IgD-negative memory B cell (primary cell): ENCODE measurements at regions not wholly inside any gene's neighbourhood (a gene's known extent, or its start where the extent isn't known, plus 50 kb on each side); places are given as distances from the start of the nearest gene placed in this dataset.

Source experiments
- H3K27ac Mint-ChIP-seq, 3 donors: one replicate each; pipeline ENCODE4 v1.8.0; 2020 to 2022; ENCODE audit warnings: mild to moderate bottlenecking in 3 of 3, mixed read lengths in 3 of 3, moderate library complexity in 1 of 3
- H3K27me3 Mint-ChIP-seq: one replicate; pipeline ENCODE4 v1.8.0; 2021; ENCODE audit warnings: mixed read lengths
- H3K36me3 Mint-ChIP-seq: one replicate; pipeline ENCODE4 v1.8.0; 2020; ENCODE audit warnings: mild to moderate bottlenecking, mixed read lengths
- H3K4me1 Mint-ChIP-seq, 3 donors: one replicate each; pipeline ENCODE4 v1.8.0; 2020 to 2022; ENCODE audit warnings: mixed read lengths in 3 of 3, mild to moderate bottlenecking in 1 of 3
- H3K4me3 Mint-ChIP-seq, 4 donors: one replicate each; pipeline ENCODE4 v1.8.0; 2020 to 2022; ENCODE audit warnings: mild to moderate bottlenecking in 4 of 4, mixed read lengths in 4 of 4, moderate library complexity in 3 of 4
- H3K9me3 Mint-ChIP-seq, 3 donors: one replicate each; pipeline ENCODE4 v1.8.0; 2020 to 2021; ENCODE audit warnings: mixed read lengths in 3 of 3, mild to moderate bottlenecking in 1 of 3

DNA sequence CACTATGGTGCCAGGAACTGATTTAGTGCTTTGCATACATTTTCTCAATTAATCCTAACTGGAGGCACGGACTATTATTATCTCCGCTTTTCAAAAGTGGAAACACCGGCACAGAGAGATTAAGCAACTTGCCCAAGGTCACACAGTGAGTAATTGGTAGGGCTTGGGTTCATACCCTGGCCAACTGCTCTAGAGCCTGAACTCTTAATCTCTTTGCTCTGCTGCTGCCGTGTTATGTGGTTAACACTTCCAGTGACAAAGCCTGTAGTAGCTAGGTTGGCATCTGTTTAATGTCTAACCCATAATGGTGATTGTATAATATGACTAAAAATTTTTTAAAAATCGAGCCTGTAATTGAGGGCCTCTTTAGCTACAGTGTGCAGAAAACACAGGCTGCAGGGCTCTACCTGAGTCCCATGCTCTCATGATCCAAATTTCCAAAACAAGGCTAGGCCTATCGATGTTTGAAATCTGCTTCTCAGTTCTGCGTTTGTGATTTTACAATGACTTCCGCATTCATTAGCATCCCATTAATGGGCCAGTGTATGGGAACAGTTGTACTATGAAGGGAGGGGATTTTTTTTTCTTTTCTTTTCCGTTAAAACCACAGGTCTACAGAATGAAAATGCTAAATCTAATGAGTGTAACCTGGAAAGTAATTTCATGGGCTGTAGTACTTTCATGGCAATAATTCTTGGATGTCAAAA, 219.3 kb upstream of the JADE1 start:
- Mint-ChIP-seq H3K27ac (no peak overlapping the region), H3K4me1 (no peaks in the 10 kb centered on the region), H3K4me3 (no peak overlapping the region), H3K9me3 (peaks cover 0 to 8% (median 5%) of the 10 kb centered on the region in 3 donors), H3K27me3 (peaks cover 2% of the 10 kb centered on the region), H3K36me3 (no peaks in the 10 kb centered on the region)

DNA sequence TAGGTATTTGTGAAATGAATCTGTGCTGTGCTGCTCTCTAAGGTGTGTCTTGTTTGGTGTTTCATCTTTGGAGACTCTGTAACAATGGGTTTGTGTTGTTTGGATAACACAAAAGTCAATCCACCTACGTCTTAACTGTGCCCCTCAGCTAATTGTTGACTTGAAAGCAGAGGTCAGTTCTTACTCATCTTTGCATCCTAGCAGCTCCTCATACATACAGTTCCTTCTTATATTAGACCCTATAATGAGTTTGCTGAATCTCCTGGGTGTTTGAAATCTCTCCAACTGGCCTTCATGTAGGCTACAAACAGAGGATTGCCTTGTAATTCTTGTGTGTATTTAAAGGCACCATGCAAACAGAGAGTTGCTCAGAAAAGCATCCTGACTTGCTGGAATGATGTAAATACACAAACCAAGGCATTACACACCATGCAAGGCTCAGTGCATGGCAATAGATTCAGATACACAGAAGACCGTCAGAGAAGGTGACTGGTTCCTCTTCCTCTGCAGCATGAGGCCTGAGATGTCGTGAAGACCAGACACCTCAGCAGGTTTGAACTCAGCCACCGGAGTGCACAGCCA, 220.0 kb upstream of the JADE1 start:
- no peak overlapping the region for H3K27ac Mint-ChIP-seq
- no peaks in the 10 kb centered on the region for H3K36me3 Mint-ChIP-seq
- peaks cover 2% of the 10 kb centered on the region for H3K27me3 Mint-ChIP-seq
- no peak overlapping the region for H3K4me3 Mint-ChIP-seq
- no peaks in the 10 kb centered on the region for H3K4me1 Mint-ChIP-seq
- H3K9me3 Mint-ChIP-seq, result peaks cover 0 to 7% (median 4%) of the 10 kb centered on the region in 3 donors

DNA sequence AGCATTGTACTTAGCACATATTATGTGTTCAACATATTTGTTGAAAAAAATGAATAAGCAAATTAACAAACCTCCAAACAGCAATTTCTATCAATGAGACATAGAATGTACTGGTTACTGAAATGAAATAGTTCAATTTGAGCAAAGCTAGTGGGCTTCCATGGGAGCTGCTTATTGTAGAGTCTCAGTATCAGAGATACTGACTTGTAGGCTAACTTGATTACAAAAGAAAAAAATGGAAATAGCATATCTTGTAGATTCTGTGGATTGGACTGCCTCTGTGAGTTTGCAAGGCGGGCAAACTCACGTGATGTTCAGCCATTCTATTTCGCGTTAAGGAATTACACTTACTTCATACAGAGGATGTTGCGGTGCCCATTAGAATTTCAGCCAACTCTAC, 222.1 kb upstream of the JADE1 start:
- Mint-ChIP-seq H3K27ac (no peak overlapping the region), H3K9me3 (no peaks in the 10 kb centered on the region), H3K4me1 (no peaks in the 10 kb centered on the region), H3K36me3 (no peaks in the 10 kb centered on the region), H3K27me3 (peaks cover 2% of the 10 kb centered on the region), H3K4me3 (no peak overlapping the region)

DNA sequence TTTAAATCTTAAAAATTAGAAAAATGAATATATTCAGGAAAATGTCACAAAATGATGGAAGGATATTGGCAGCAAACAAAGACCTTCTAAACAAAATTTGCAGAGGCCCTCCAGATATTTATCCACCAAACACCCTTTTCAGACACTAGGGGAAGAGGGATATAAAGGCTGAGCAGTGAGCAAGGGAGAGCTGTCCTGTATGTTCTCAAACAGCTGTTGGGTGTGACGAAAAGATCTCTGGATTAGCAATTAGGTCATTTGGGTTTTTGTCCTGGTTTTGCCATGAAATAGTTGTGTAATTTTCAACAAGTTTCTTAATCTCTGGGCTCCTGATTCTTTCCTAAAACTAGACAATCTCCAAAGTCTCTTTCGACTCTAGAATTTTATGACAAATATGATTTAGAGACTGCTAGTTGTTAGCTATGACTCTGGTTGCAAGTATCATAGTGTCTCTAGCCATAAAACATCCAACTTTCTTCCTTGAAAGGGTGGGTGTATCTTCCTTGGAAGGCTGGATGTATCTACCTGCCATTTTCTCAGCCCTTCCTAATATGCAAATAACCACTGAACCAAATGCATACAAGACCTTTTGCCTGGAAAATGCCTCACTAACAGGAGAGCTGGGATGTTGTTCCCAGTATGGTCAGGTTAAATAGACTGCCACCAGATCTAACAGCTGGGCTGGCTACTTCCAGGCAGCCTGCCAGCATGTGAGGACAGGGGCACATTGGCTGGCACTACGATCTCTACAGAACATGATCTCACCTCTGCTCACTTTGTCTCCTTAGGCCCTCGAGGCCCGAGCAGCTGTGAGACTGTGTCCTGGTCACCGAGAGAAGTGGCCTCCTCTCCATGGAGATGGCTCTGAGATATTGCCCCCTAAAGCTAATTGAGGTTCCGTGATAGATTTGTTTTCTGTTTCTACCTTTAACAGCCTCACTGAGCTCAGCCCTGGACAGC, 225.5 kb upstream of the JADE1 start:
- Mint-ChIP-seq H3K27me3 (peaks cover 2% of the 10 kb centered on the region), H3K4me3 (no peak overlapping the region), H3K9me3 (no peaks in the 10 kb centered on the region), H3K27ac (no peak overlapping the region), H3K36me3 (no peaks in the 10 kb centered on the region), H3K4me1 (no peaks in the 10 kb centered on the region)

DNA sequence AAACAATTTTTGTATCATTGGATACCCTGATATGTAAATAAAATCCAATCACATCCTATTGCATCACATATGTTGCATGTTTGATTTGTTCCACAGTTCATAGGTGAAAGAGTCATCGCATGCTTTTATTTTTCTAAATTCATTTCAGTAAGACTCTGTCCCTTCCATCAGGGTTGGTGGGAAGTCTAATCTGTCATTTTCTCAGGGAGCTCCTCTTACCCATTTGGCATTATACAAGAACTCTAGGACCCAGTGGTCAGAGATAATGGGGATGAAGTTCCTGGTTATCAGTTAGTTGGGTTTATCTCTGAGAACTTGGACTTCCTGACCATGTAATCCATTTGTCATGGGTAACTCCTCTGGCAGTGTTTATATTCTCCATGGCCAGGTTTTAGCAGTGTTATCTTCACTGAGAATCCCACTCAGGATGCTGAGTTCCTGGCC, 227.1 kb upstream of the JADE1 start:
- Mint-ChIP-seq H3K27me3 (peaks cover 2% of the 10 kb centered on the region), H3K36me3 (no peaks in the 10 kb centered on the region), H3K4me1 (no peaks in the 10 kb centered on the region), H3K9me3 (no peaks in the 10 kb centered on the region), H3K27ac (no peak overlapping the region), H3K4me3 (no peak overlapping the region)

DNA sequence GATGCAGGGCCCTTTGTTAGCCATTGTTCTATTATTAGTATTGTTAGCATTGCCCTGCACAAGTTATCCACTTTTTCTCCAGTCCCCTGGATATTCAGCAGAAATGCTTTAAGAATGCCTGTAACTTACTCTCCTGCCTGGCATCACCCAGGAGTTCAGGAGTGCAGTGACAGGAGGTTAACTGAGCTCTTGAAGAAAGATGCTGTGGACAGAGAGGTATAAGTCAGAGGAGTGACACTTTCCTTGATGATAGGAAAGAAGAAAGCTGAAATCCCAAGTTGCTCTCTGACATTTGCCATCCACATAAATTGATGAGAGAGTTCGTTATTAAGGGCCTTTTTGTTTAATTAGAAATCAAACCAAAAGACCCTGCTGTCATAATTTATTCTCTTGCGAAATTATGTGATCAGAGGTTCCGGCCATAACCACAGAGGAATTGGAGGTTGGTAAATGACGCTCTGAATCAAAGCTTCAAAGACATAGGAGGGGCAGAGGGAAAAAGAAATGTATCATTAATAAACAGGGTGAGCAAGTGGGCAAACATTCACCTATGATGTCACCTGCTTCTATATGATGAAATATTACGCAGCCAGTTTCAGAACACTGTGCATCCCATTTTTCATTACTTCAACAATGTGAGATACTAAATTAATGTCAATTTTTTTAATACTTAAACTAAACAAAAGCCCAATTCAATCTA, 230.2 kb upstream of the JADE1 start:
- Mint-ChIP-seq H3K27me3 (peaks cover 3% of the 10 kb centered on the region), H3K36me3 (no peaks in the 10 kb centered on the region), H3K27ac (no peak overlapping the region), H3K9me3 (no peaks in the 10 kb centered on the region), H3K4me3 (no peak overlapping the region), H3K4me1 (peaks cover 0 to 2% (median 1%) of the 10 kb centered on the region in 3 donors)

DNA sequence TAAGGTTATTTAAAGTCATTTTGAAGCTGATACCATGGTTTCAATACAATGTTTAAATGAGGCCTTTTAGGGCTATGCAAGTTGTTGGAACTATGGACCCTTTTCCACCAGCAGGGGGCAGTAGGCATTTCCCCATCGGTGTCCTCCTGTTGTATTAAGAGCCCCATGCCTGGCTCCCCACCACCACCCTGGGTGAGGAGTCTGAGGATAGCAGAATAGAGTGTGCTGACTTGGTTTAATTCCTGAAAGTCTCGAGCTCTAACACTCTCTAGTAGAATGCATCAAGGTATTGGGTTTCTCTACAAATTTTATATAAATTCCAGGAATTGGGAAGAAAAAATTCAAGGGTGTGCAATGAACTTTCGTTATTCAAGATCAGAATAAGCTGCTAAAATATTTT, 234.8 kb upstream of the JADE1 start:
- no peak overlapping the region for H3K4me3 Mint-ChIP-seq
- H3K36me3 Mint-ChIP-seq, result no peaks in the 10 kb centered on the region
- H3K27me3 Mint-ChIP-seq, result peaks cover 1% of the 10 kb centered on the region
- H3K4me1 Mint-ChIP-seq, result peaks cover 0 to 2% (median 1%) of the 10 kb centered on the region in 3 donors
- no peaks in the 10 kb centered on the region for H3K9me3 Mint-ChIP-seq
- H3K27ac Mint-ChIP-seq, result no peak overlapping the region

DNA sequence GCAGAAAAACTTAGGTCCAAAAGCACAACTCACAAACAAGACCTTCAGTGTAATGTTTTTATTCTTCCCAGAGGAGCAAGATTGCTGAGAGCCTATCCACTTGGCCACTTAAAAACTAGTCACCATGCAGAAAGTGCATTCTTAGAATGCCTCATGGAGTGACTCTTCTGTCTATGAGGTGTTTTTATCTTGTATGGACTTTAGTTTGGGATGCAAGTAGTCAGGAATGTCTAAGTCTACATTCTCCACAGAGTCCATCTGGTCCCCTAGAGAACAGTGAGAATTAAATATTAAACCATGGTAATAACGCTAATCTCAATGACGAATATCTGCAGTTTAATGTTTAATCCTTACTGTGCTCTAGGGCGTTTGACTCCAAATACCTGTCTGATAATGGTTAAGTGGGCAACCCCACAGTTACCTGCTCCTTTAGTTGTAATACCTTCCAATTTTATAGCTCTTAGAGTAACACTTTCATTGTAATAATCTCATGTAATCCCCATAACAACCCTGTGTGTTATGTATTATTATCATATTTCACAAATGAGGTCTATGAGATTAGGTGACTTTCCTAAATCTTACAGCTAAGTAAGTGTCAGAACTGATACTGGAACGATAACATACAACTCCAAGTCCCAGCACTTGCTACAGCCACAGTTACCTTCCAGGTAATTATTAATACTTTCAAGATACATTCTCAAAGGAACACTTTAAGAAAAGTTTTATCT, 235.6 kb upstream of the JADE1 start:
- Mint-ChIP-seq H3K27ac (no peak overlapping the region), H3K4me3 (no peak overlapping the region), H3K27me3 (peaks cover 1% of the 10 kb centered on the region), H3K36me3 (no peaks in the 10 kb centered on the region), H3K9me3 (no peaks in the 10 kb centered on the region), H3K4me1 (peaks cover 0 to 2% (median 1%) of the 10 kb centered on the region in 3 donors)

DNA sequence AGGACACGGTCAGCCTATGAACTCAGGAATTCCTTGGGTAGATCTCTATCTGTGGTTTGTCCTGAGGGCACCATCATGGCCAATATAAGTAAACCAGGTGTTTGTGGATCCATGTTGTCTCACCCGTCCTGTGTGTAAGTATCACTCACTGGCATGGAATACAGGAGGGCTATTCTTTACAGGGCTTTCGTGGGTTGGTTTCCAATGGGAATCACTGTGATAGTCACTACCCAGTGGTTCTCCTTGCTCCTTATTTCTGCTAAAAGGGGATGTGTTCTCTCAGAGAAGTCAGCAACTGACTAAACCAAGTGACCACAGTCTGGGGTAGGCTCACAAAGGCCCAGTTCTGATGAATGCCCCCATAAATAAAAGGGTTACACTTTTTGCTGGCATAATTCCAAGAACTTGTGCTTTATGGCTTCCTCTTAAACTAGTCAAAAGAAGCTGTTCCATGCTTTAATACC, 236.7 kb upstream of the JADE1 start:
- Mint-ChIP-seq H3K9me3 (no peaks in the 10 kb centered on the region), H3K4me1 (peaks cover 0 to 2% (median 1%) of the 10 kb centered on the region in 3 donors), H3K36me3 (no peaks in the 10 kb centered on the region), H3K4me3 (no peak overlapping the region), H3K27me3 (peaks cover 3% of the 10 kb centered on the region), H3K27ac (no peak overlapping the region)

DNA sequence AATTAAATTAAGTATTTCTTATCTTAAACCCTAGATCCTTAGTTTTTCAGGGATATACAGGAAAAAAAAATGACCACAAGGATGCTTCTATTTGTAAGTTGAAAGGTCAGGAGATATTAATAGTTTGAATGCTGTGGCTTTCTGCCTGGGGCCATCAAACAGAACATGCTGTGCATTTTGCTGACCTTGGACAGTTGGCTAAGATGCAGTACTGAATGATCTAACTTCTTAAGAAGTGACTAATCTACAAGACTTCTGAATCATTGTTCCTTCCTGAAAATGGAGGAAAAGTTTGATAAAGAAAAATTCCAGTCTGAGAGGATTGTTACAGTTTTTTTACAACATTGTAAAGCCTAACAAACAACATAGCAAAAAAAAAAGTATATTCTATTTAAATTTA, 237.8 kb upstream of the JADE1 start:
- Mint-ChIP-seq H3K4me1 (peaks cover 0 to 2% (median 1%) of the 10 kb centered on the region in 3 donors), H3K27ac (no peak overlapping the region), H3K9me3 (no peaks in the 10 kb centered on the region), H3K36me3 (no peaks in the 10 kb centered on the region), H3K4me3 (no peak overlapping the region), H3K27me3 (peaks cover 3% of the 10 kb centered on the region)

DNA sequence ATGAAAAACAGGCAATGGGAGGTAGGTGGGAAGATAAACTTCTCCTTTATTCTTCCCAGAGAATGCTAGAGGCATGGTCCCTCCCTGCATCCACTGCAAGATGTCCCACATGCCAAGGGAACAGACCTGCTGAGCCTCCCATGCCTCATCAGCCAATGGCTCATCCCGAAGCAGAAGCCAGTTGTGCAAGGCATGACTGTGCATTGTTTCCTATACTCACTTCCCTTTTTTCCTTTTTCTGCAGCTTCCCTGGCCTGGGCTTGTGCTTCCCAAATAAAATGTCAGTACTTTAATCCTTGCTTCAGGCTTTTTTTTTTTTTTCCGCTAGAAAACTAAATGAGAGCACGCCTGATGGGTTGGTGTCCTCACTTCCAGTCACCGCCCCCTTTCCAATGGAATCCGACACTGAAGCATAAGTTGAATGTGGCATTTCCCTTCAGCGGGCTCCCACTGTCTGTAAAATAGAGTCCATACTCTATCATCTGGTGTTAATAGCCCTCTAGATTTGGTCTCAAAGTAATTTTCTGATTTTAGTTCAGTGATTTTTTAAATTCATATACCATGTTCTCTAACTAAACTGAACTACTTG, 239.0 kb upstream of the JADE1 start:
- no peaks in the 10 kb centered on the region for H3K36me3 Mint-ChIP-seq
- H3K4me1 Mint-ChIP-seq, result peaks cover 0 to 4% (median 1%) of the 10 kb centered on the region in 3 donors
- no peak overlapping the region for H3K27ac Mint-ChIP-seq
- H3K4me3 Mint-ChIP-seq, result no peak overlapping the region
- H3K9me3 Mint-ChIP-seq, result no peaks in the 10 kb centered on the region
- H3K27me3 Mint-ChIP-seq, result peaks cover 2% of the 10 kb centered on the region

DNA sequence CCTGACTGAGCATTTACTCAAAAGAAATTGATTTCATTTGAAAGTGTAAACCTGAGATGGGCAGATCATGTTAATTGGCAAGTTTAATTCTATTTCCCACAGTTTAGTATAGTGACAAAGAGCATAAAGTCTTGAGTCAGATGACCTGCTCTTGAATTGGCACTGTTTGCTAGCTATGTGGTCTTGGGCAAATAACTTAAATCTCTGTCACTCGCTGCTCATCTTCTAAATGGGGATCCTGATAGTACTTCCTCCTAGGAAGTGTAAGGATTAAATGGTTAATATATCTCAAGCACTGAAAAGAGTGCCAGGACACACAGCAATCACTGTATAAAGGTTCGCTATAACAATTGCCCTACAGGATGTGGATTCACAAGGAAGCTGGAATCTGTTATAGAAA, 242.8 kb upstream of the JADE1 start:
- Mint-ChIP-seq H3K9me3 (no peaks in the 10 kb centered on the region), H3K36me3 (no peaks in the 10 kb centered on the region), H3K27ac (no peak overlapping the region), H3K27me3 (peaks cover 8% of the 10 kb centered on the region), H3K4me1 (peaks cover 0 to 2% (median 0%) of the 10 kb centered on the region in 3 donors), H3K4me3 (no peak overlapping the region)

DNA sequence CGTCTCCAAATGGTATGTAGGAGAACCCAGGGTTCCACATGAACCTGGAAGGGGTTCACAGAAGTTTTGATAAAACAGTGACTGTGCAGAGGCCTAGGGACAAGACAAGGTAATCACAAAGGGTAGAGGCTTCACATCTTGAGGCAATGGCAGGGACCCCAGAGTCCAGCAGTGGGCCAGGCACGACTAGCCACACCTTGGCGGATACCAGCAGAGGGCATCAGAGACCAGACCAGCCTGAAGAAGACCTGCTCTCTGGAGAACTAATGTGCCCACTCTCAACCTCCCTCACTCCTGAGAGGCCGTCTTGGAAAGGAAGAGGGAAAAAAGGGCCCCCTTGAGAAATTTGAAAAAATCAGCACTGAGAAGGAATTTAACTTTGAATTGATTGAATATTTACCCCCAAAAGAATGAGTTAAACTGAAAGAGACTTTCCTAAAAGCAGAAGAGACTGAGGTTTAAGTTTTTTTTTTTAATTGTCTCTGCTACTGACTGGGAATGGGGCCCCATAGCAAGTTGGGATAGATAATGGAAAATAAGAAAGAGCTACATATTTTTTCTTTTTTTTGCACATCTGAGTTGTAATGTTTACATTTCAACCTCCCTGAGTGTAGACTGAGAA, 243.8 kb upstream of the JADE1 start:
- Mint-ChIP-seq H3K27me3 (peaks cover 8% of the 10 kb centered on the region), H3K9me3 (peaks cover 0 to 2% (median 0%) of the 10 kb centered on the region in 3 donors), H3K36me3 (no peaks in the 10 kb centered on the region), H3K4me1 (peaks cover 0 to 2% (median 0%) of the 10 kb centered on the region in 3 donors), H3K27ac (no peak overlapping the region), H3K4me3 (no peak overlapping the region)
